GM21529 (cell line): ENCODE measurements at regions not wholly inside any gene's neighbourhood (a gene's known extent, or its start where the extent isn't known, plus 50 kb on each side); places are given as distances from the start of the nearest gene placed in this dataset.

Experiments
- ATAC-seq: cut with Tn5 transposase; IDR thresholded peaks from one replicate; pipeline ENCODE4 v1.9.1; 2021; ENCODE audit not compliant: unreplicated experiment

- ATAC-seq: no peak
These were observed 58.5 kb downstream of the DLL1 start for GRCh38 chr6:170232186-170233002.

- ATAC-seq: no peak
These were observed 59.3 kb downstream of the DLL1 start for GRCh38 chr6:170231293-170232185.

- ATAC-seq: no peak
These were observed 60.2 kb downstream of the DLL1 start for GRCh38 chr6:170230520-170231292.

DNA sequence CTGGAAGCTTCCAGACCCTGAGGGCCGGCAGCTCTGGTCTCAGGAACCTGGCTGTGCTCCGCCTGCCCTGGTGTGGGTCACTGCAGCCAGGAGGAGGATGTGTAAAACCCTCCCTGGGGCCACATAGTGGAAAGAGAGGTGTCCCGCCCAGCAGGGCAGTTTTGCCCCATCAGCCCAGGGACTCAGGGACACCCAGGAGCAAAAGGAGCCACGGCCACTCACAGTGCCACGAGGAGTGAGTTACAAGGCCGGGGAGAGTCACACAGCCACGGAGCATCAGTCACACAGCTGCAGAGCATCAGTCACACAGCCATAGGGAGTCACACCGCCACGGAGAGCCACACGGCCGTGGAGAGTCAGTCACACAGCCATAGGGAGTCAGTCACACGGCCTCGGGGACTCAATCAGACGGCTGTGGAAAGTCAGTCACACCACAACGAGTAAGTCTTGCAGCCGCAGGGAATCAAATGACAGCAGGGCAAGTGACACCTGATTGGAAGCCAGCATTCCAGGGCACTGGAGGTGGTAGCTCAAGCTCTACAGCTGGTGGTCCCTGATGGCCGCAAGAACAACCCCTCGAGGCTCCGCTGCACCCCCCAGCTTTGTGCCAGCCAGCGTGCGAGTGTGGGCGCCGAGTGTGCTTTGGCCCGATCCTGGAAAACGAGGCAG, 60.9 kb downstream of the DLL1 start:
- no peak for ATAC-seq

GRCh38 chr6:170229396-170229795, 61.5 kb downstream of the DLL1 start:
- ATAC-seq: no peak

DNA sequence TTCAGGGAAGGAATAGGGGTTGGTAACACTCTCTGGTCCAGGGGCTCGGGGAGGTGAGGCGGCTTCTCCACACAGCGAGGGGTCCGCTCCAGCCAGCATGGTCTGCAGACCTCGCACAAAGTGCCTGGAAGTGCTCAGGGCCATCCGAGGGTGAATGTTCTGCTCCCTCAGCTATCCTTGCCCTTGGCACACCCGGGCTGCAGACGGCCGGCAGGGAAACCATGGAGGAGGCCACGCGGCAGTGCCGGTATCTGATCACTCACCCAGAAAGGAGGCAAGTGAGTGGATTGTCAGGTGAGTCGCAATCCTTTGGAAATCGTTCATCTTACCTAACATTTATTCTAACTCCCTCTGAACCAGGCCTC, 62.0 kb downstream of the DLL1 start:
- no peak for ATAC-seq

DNA sequence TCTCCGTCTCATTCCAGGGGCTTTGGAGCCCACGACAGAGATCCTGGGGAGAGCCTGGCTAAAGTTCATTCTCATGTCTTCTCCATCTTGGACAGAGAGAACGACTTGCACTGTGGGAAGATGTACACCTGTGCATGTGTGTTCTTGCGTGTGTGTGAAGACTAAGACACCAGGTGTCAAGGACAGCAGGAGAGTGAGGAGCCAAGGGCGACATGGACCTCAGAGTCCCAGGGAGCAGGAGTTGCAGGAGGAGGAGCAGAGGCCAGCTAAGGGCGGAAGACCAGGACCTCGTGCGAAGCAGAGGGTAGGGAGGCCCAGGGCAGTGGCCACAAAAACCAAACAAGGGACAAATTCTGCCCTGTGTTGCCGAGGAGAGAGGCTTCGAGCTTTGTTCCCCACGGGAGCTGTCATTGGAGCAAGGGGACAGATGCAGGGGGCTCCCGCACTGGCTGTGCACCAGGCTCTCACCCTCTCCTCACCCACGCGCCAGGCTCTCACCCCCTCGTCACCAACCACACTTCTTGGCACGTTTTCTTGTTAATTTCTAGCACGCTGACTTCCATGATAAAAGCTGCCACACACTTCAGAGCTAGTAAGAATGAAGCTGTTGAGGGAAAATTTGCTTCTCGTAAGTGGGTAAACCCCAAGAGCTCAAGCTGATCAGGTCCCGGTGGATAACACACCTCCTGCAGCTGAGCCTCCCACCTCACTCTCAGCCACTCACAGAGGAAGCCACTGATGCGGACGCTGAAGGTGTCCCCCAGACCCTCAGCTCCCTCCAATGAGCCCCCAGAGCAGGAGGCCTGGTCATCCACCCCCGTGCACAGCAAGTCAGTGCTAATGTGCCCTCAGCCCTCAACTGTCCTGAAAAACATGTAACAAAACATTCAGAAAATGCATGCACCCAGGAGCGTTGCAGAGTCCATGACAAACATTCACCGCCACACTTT, 62.6 kb downstream of the DLL1 start:
- no peak for ATAC-seq

DNA sequence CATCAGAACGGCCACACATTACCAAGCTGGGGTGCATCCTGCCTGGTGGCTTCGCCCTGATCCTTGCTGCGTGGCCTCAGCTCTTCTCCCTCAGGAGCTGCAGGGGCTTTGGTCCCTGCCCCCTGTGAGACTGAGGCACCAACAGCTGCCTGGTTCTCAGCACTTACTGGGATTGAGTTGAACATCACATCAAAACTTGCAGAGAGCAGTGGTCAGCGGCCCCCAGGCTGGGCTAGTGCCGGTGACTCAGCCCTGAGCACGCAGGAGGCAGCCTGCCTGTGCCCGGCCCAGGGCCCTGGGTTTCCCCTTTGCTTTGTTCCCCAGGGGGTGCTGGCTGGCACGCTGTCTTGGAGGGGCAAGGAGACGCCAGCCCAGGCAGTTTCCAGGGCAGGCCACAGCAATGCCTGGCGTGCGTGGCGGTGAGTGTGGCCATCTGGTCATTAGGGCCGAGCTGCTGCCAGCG, 63.3 kb downstream of the DLL1 start:
- ATAC-seq: no peak

- no peak for ATAC-seq
These were observed 64.2 kb downstream of the DLL1 start for GRCh38 chr6:170226647-170227046.

DNA sequence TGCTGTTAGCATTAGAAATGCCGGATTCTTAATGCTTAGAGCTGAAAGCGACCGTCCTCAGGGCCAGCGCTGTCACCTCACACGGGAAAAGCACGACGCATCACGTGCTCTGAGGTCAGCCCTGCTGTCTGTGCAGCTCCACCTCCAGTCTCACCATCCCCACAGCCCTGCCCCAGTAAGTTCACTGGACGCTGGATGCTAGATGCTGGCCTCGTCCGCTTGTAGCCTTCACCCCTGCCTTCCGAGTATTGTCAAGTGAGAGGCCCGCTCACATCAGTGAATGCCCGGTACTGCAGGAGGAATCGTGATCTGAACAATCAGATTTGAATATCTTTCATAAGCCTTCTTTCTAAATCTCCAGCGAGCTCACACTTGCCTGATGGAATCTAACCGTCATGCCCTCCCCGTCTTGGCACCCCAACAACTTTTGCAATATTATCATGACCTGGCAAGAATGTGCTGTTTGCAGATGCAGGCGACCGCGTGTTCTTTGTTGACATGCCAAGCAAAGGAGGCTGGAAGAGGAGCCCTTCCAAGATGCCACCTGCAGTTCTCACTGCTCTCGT, 64.9 kb downstream of the DLL1 start:
- no peak for ATAC-seq

GRCh38 chr6:170224694-170225660, 65.9 kb downstream of the DLL1 start:
- ATAC-seq: no peak

DNA sequence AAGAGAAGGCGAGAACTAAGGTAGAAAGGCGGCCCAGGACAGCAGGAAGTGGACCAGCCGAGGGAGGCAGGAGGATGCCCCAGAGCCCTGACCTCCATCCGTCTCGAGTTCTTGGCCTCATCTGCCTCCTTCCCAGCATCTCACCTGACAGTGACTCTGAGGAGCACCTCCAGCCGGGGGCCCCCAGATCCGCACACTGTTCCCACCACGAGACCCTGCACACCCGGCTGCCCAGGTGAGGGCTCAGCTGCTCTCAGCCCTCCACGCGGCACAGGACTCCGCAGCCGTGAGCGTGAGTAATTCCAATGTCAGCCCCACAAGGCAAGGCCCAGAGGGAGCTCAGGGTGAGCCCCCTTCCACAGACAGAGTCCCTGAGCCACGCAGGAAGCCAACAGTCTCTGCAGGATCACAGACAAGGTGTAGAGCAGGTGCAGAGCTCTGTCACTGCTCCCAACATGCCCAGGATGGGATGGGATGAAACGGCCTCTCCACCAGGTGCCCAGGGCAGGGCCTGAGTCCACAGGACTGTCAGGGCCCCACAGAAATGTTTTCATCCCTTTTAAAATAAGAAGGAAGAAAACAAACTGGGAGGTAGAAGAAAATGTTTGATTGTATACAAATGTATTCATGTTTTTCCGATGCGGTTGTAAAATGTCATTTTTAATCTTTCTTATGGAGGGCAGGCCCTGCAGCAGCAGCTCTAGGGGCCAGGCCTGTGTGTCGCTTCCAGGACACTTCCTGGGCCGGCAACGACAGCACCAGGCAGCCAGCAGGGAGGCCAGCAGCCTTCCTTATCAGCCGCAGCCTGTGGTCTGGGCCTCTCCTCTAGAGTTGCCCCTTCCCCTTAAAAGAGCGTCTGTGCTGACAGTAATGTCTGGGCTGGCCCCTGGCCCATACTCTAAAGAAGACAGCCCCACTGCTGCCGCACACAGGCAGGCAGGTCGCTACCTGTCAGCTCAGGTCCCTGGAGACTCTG, 66.9 kb downstream of the DLL1 start:
- ATAC-seq: no peak

GRCh38 chr6:170222498-170223471, 68.1 kb downstream of the DLL1 start:
- ATAC-seq: no peak

- no peak for ATAC-seq
These were observed 69.0 kb downstream of the DLL1 start for GRCh38 chr6:170221753-170222400.

DNA sequence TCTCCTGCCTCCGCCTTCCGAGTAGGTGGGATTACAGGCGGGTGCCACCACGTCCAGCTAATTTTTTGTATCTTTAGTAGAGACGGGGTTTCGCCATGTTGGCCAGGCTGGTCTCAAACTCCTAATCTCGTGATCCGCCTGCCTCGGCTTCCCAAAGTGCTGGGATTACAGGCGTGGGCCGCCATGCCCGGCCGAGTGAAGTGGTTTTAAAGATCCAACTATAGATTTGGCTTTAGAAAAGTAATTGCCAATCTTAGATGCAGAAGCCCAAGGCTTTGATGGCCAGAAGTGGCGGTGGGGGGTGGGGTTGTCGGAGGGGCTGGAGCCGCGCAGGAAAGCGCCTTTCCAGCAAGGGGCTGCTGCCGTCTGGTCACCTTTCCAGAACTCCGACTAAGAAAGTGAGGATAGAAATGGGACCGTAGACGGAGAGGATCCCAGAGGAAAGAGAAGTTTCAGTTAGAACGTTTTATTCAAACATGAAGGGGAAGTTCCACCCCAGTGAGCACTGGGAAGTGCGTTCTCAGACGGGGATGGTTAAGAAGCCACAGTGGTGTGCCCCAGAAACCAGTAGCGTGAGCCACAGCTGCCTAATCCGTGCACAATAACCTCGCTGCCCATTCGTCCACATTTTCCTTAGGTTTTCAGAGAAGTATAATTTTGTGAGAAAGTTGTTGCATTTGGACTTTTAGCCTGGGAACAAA, 69.7 kb downstream of the DLL1 start:
- no peak for ATAC-seq
